HG02943 (cell line): ENCODE measurements at regions not wholly inside any gene's neighbourhood (a gene's known extent, or its start where the extent isn't known, plus 50 kb on each side); places are given as distances from the start of the nearest gene placed in this dataset.

Experiments
- ATAC-seq: cut with Tn5 transposase; IDR thresholded peaks from one replicate; pipeline ENCODE4 v1.9.1; 2021; ENCODE audit warnings: mild to moderate bottlenecking, low read depth, moderate library complexity; ENCODE audit not compliant: unreplicated experiment

DNA sequence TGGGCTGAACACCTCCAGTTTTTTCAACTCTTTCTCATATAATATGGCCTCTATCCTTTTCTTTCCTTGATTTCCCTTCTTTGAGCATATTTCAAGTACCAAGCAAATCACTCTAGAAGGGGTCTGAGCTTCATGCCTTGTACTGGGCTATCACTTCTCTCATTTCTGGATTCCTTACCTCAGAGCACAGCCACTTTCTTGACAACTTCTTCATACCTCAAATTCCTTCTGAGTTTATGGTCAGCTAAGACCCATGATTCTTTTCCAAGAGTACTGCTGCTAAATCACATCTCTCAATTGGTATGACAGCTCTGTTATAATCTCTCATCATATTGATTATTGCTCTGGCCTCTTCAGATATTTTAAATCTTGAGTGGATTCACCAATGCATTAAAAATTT lies 224.8 kb upstream of the ZBED5 start:
- ATAC-seq: no peak

DNA sequence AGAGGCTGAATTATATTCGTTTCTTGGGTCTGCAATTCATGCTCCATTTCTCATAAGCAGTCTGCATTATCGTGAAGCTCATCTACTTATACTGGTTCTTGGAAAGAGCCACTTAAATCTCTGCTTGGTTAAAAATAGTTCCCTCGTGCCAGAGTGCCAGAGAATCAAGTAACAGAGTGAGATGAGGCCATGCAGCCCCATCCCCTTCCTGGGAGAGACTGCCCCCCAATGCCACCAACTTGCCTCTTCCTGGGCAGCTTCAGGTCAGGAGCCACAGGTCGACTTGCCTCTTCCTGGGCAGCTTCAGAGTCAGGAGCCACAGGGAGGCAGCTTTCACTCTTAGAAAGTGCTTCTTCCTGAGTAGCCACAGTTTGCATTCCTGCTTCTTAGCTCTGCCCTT lies 223.9 kb upstream of the ZBED5 start:
- ATAC-seq: no peak

DNA sequence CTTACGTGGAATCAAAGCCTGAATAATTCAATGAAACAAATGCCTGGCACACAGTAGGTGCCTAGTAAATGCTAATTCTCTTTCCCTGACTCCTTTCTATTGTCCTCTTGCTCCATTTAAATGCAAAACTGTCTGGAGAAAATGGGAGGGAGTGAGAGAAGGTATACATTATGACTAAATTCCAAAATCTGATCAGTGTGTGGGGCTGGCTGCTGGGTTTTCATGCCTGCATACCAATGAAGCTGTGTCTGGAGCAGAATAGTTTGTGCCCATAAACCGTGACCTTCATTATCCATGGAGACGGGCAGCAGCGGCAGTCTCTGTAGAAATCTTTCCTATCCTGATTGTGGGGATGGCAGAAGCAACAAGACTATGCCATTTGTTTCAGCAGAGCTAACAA lies 223.4 kb upstream of the ZBED5 start:
- no peak for ATAC-seq

DNA sequence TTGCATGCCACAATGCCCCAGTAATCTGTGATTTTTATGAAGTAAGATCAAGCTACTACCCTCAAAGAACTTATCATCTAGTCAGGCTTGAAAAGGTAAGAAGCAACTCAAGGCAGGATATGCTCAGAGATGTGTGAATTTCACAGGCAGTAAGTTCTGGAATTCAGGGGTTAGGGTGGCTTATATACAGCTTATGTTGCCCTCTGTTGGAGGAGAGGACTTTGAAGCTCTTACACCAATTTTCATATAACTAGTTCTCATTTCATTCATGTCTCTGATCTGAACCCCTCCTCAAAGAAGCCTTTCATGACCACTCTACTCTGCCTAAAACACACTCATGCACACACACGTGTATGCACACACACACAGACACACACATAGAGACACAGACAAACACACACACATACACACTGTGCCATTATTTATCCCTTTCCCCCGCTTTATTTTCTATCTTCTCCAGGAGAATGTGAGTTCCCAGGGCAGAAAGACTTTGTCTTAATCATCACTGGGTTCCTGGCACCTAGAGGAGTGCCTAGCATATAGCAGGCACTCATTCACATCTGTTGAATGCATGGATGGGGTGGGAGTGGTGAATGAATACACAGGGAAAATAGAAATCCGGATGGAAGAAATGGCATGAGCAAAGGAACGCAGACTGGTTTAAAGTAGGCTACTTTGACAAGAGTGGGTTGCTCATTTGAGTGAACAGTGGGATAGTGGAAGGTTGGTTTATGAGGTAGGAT lies 220.7 kb upstream of the ZBED5 start:
- no peak for ATAC-seq

DNA sequence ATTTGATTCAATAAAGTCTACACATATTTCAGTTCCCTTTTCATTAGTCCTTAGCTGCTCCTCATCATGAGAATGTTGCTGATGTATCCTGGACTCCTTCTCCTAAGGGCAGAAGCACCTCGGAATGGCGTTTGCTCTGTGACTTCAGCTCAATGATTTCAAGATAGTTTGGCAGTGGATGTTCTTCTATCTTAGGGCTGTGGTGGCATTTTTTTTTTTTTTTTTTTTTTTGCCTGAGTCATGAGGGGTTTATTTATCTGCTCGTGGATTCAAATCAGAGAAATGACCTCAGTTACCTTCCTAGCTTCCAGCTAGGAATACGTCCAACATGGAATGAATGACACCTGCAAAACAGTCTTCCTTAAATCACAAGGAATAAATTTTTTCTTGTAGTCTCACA lies 220.0 kb upstream of the ZBED5 start:
- ATAC-seq: no peak

DNA sequence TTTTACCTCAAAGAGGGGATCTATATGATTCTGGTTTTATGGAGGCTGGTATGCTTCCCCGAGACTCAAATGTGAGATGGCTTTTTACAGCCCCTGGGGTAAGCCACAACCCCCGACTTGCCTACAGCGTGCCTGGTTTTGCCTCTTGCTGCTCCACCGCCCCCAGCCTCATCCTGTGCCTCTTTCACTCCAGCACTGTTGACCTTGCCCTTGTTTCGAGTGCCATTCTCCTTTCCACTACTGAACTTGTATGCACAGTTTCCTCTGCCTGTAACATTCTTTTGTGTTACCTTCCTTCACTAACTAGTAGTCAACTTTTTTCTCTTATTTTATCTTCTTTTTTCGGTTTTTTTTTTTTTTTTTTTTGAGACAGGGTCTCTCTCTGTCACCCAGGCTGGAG lies 219.0 kb upstream of the ZBED5 start:
- no peak for ATAC-seq

DNA sequence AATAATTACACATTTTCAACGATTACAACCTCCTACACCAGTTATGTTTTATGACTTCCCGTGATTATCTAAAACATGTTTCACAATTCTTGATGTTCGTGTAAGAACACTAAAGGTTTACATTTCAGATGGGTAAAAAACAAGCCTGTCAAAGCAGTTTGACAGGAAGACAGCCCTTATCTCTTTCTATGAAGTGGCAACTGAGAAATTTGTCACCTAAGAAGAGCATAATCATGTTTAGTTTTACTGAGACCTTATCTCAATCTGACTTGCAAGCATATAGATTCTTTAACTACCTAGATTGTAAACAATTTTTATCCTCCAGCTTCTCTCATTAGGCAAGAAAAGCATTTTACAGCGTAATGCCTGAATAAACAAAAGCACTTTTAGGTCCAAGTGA lies 218.4 kb upstream of the ZBED5 start:
- no peak for ATAC-seq

DNA sequence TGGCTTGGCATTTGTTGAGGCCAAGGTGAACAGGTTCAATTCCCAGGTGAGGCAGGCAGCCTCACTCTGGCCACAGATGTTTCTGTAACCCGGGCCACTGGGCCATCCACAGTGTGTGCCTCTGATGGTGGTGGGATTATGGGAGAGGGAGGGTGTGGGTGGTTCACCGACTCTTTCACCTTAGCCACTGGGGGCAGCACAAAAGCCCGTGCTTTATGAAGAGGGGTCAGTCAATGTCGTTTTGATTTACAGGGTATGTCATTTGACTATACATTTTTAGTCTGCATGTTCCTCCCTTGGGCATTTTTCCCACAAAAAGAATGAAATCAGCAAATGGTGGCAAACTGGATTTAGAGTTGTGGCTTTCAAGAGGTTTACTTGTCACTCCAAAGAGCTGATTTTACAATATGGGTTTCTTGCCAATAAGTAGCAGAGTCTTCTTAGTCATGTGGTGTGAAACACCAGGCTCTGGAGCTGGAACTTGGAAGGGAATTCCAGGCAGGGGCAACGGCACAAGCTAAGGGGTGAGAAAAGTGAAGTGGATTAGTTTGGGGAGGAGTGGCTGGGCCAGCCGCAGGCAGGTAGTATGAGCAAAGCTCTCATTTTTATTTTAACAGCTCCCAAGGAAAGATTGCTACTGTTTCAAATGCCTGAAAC lies 217.8 kb upstream of the ZBED5 start:
- ATAC-seq: no peak

DNA sequence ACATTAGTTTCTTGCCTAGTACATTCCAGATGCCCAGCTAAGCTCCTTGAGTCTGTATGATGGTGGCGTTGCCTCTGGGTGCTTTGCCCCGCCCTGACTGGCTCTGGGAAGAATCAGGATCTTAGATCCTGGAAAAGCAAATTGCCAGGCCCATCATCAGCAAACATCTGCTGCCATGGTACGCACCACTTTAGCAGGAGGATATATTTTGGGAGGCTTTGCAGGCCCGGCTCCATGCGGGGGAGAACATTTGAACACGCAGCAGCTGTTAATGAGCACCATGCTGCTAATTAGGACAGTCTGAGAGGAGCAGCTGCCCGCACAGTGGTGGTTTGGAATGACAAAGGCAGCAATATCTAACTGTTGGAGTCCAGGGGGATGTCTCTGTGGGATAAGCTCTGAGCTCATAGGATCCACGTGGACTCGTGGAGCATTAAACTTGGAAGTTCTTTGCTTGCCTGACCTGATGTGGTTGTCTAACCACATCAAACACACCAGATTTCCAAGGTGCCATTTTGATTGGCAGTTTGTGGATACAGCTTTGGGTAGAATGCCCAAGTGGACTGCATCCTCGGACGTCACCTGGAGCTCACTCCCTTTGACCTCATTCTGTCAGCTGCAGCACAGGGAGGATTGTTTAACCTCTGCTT lies 217.0 kb upstream of the ZBED5 start:
- ATAC-seq: no peak

DNA sequence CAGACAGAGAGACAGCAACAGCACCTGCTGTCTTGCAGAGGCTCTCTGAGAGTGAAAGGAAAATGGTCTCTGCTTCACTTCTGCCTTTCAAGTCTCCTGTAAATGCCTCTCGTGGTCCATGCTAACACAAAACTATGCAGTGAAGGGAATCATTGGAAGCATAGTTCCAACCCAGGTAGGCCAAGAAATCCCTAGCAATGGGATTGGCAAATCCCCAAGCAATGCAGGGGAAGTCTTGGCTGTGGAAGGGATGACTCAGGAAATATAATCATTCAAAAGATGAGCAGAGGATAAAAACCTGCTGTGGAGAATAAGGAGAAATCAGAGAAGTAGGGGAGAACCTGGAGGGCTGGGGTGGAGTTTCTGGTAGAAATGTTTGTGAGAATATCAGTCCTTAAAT lies 216.1 kb upstream of the ZBED5 start:
- no peak for ATAC-seq

DNA sequence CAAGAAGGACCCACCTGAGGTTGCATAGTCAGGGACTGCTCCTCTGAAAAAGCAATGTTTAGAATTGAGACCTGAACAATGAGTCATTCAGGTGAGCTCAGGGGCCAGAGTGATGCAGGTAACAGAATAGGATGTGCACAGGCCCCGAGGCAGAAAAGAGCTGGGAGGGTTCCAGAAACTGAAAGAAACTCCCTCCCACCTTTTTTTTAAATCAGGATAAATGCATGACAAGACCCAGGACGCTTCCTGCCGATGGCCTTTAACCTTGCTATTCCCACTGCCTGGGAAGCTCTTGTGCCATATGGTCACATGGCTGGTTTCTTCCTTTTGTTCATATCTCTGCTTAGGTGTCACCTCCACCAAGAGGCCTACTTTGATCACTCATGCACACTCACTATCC lies 214.2 kb upstream of the ZBED5 start:
- ATAC-seq: no peak

DNA sequence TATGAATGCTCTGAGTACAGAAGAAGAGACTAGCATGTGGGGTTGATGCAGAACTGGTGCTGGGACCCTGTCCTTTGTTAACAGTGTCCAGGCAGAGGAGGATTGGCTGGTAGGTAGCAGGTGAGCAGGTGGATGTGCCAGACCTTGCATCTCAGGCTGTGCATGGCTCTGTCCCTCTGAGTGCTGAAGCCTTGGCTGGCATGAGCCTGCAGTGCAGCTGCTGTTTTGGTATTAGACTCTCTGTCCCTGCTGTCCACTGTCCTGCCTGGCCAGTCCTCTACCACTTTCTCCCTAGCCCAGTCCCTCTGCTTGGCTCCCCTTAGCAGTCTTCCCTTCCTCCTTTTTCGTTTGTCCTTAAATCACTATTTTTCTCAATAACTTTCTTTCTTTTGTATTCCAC lies 213.6 kb upstream of the ZBED5 start:
- ATAC-seq: no peak

DNA sequence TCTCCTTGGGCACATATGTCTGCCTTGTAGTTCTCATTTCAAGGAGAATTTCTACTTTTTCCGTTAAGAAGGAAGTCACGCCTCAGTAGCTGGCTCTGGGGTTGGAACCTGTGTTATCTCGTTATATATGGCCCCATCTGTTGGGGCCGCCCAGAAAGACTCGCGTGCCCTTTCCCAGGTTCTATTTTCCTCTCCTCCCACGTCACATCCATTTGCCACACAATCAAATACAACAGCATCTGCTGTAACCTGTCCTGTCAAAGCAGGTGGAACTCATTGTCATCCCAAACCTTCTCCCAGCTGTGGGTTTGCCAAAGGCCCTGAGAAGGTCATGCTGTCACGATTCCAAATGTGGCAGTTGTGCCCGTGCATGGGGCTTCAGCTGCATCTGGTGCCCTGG lies 213.1 kb upstream of the ZBED5 start:
- no peak for ATAC-seq

DNA sequence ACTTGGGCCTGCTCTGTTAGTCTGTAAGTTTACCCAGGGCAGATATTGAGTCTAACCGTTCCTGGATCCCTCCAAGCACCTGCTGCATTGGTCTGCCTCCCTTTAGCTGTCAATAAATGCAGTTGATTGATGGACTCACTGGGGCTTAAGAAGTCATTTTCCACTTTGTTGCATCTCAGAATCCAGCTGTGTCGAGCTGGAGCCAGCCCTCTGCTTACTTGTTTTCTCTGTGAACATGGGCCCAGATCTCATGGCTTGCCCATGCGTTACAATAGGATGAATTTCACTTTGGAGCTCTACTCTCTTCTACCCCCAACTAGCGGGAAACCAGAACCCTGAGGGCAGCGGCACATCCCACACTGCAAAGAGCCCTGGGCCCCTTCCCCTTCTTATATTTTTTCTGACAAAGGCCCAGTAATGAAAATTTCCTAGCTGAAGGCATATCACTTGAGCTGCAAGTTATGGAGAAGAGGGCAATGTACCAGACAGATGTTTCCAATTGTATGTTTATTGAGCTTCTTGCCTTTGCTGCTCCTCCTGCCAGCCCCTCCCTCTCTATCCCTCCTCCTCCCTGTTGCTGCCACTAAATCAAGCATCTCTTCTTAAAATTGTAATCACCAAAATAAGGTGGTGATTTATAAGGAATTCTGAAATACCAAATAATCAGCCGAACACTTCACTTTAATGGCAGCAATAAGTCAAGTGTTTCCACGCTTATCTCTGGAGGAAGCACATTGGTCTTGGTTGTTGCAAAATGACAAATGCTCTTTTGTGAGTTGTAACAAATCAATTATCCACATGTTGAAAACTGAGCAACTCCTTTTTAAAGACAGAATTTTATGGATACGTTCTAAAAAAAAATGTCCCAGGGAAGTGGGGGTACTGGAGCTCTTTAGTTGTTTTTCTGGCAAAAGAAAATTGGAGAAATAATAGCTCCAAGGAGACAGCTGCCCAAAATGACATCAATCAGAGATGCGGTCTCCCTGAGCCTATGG lies 212.3 kb upstream of the ZBED5 start:
- no peak for ATAC-seq

DNA sequence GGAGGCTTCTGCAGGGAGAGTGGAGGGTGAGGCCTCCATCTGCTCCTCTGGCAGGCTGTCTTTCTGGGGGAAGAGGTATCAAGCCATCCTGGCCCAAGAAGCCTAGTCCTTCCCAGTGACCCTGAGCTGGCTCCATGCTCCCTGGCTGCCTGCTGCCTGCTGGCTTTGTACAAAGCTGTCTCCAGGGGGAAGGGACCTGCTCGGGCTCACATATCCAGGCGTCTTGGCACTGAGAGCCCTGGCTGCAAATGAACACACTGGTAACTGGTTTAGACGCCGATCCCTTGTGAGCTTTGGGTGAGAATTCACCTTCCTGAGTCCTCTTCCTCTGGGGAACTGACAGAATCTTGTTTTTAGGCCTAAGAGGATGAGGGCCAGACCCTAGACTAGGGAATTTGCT lies 210.3 kb upstream of the ZBED5 start:
- ATAC-seq: no peak

DNA sequence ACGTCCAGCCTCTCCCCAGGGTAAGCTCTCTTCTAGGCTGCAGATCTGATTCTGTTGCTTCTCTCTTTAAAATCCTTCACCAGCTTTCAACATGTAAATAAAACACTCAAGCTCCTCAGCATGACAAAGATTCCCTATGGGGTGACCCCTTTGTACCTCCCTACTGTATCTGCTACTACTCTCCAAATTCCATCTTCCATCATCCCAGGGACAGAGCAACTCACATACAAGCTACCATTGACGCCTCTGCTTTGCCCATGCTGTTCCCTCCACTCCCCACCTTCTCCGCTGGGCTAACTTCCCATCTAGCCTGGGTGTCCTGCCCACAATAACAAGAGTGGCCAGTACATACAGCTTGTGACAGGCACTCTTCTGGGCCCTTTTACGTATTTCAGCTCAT lies 207.5 kb upstream of the ZBED5 start:
- no peak for ATAC-seq

DNA sequence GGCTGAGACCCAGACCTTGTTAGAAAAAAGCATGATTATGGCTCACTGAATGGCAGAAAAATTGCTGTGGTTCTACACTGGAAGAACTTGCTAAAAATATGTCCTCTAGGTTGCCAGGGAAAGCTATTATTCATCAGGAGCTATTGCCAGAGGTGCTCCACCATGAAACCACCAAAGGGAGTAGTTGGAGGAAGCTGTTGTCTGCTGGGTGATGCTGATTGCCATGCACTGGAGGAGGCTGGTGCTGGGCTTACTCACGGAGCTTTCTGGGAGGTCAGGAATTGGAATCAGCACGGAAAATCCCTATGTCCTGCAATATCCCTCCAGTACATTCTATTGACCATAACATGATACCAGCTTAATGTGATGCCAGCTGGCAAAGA lies 199.6 kb upstream of the ZBED5 start:
- no peak for ATAC-seq

DNA sequence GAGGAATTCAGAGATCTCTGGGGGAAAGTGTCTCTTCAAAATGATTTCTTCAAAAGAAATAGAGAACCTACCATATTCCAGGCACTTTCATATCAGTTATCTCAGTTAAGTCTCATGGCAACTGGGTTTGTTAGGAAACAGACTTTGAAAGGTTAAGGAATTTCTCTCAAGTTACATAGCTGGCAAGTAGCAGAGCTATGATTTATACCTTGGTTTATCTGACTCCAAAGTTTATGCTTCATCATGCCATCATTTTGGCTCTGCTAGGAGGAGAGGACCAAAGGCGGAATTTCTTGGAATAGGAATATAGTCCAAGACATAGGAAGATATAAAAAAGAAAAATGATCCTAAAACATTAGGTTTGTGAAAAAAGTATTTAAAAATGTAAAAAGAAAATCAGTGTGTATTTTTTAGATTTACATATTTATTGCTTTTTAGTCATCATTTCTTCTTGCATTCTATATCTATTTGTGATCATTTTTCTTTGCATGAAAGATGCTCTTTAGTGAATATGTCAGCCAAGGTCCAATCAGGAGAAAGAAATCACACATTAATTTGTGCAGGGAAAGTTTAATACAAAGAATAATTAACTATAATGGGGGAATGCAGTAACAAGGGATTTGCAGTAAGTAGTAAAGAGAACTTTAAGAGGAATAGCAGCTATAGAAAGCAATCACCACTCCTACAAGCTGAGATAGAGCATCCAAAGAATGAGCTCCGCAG lies 199.1 kb upstream of the ZBED5 start:
- no peak for ATAC-seq

DNA sequence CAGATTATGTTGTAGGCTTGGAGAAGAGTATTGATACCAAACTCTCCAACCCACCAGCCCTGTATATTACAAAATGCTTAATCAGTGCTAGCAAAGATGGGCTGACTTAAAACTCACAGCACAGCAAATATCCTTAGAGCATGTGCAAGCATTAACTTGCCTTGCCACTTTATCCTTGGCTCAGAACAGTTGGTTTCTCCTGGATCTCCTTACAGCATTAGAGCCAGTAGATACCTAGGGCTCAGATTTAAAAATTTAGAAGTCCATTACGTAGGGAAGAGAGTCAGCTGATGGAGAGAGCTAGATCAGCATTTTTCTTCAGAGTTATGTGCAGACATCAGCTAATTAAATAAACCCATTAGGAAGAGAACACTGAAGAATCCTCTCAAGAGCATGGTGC lies 198.5 kb upstream of the ZBED5 start:
- ATAC-seq: no peak
